DMS53 treated with DMSO at 0.1 percent for 48 hours (cell line): ENCODE measurements at regions not wholly inside any gene's neighbourhood (a gene's known extent, or its start where the extent isn't known, plus 50 kb on each side); places are given as distances from the start of the nearest gene placed in this dataset.

Experiments used
- DNase-seq: peaks from one replicate; lab custom pipeline; 2025; ENCODE audit not compliant: unreplicated experiment; lab: John Stamatoyannopoulos, UW

DNA sequence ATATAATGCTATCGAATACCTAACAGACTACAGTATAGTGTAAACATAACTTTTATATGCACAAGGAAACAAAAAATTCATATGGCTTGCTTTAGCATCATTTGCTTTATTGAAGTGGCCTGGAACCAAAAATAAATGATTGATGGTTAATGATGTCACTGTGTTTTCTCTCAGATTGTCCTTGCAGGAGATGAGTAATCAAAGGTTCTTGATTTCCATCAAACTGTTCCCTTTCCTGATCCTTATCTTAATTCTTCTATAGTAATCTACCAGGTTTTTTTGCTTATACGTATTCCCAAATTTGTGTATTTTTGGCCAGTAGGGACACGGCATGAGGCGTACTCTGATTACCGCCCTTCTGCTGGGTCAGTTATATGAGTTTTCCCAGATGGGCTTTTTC lies 104.9 kb upstream of the CXCR4 start:
- DNase-seq: no peak

DNA sequence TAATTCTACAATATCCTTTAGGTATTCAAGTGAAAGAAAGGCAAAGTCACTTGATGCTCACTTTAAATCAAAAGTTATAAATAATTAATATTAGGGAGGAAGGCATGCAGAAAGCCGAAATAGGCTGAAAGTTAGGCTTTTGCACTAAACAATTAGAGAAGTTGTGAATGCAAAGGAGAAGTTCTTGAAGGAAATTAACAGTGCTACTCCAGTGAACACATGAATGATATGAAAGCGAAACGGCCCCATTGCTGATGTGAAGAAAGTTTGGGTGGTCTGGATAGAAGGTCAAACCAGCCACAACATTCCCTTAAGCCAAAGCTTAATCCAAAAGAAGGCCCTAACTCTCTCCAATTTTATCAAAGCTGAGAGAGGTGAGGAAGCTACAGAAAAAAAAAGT lies 103.1 kb upstream of the CXCR4 start:
- no peak for DNase-seq

DNA sequence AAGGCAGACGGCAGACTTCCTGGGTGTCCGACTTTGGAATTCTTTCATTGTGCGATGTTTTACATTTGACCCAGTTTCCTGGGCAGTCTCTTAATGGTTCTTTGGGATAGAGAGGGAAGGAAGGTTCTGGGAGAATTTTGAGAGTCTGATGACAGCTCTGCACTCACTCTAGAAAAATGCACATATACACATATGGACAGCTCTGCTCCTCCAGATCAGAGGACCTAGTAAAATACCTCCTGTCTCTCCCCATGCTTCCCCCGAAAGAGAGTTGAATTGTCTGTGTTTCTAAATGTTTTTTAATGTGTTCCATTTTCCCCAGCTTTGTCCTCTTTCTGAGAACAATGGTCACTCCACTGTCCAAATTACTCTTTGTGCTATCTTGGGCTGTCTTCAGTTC lies 102.0 kb upstream of the CXCR4 start:
- DNase-seq: no peak

DNA sequence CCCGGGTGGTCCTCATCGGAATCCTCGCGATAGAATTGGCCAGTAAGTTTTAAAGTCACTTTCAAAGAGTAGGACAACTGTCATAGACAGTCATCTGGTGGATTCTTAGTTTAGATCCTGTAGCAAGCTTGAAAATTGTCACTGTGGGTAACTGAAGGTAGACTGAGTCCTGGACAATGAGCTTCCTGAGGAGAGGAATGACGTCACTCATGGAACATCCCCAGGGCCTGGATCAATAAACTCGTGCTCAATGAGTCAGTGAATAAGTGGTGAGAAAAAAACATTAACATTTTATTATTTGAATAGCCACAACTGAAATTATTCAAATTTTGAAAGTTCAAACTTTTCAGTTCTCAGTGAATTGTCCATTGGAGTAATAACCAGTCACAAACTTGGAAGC lies 101.4 kb upstream of the CXCR4 start:
- no peak for DNase-seq

DNA sequence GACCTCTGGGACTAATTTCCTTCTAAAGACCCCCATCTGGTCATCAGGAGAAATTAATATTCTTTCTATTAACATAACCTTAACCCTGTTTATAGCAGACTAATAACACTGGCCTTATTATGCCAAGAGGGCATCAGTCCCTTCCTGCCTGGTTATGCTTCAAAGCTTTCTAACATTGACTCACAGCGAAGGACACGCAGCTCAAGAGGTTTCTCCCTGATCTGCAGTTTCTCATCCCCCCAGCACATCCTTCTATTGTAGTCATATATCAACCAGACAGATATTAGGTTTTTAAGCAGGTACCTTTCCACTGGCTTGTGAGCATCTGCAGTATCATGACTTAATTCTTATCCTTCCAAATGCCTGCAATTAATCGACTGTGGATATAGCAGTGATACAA lies 100.0 kb upstream of the CXCR4 start:
- no peak for DNase-seq

DNA sequence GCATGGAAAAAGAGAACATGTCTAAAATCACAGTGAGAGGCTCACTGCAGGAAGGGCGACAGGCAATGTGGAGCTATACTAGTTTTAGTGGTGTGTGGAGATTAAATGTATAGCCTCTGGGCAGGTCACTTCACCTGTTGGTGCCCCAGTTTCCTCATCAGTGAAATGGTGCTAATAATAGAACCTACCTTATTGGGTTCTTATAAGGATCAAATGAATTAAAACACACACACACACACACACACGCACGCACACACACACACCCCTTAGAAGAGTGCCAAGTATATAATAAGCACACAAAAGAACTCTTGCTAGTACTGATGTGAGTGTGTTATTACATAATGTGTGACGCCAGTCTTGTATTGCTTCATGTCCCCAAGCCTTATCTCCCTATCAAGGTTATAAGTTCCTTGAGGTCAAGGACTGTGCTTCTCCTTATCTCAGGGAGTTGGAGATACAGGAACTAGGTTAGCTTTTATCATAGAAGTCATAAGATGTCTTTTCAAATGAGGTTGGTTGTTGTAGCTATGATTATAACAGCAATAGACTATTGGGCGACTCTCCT lies 98.0 kb upstream of the CXCR4 start:
- DNase-seq: no peak

DNA sequence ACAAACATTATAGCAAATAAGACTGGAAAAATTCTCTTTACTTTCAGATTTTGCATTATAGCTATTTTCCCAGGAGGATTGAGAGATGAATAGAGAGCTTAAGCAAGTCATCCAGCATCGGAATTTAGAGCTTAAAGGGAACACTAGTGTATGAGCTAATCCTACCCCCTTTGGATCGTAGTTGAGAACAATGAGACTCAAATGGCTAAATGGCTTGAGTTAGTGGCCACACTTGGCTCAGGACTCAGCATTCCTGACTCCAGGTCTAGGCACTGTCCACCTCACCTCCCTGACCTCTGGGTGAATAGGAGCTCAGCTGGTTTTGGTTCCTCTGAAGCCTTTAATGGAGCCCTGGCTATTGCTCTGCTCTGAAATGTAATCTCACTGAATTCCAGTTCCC lies 97.5 kb upstream of the CXCR4 start:
- DNase-seq: no peak

DNA sequence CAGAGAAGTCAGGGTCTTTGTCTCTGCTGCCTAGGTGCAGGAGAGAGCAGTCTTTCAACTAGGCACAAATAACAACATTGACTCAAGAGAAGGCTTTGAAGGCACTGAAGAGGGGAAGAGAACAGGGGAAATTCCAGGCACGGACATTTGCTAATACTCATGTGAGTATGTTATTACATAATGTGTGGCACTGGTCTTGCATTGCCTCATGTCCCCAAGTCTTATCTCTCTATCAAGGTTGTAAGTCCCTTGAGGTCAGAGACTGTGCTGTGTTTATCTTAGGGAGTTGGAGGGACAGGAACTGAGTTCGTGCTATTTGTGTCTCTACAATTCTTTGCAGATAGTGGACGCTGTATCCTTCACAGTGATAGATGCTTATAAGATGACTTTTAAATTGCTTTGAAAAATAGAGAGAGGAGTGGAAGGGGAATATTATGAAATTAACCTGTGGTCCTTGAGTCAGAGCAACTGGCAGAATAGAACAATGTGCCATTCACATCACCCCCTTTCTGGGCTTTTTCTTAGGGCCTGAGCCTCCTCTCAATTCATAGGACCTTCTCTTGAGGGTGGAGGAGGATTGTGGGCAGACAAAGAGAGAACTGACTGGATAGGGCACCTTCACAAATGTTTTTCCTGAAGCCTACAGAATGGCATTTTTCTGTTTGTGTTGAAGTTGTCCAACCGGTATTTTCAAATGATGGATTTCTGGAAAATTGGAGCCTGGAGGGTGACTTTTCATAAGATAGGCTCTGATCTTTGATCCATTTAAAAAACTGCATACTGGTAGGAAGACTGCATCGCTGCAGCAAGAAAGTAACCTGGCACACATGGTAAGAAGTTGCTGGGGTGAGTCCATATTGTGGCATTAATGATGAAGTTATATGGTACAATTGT lies 96.6 kb upstream of the CXCR4 start:
- DNase-seq: no peak

DNA sequence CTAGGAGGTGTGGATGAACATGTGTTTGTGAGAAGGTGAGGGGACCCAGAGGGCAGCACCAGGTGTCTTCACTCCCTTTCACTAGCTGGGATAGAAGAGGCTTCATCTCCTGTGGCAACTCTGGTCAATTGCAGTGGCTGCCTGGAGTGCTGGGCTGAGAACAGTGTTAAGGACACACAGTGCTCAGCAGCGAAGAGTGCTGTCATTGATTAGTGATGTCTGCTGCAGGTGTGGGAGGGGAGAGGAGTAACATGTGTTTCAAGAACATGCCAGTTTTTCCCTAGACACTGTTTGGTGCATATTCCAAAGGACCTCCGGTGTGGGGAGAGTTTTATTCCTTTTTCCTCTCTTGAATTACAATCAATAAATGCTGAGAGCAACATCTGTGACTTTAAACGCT lies 95.9 kb upstream of the CXCR4 start:
- DNase-seq: no peak

DNA sequence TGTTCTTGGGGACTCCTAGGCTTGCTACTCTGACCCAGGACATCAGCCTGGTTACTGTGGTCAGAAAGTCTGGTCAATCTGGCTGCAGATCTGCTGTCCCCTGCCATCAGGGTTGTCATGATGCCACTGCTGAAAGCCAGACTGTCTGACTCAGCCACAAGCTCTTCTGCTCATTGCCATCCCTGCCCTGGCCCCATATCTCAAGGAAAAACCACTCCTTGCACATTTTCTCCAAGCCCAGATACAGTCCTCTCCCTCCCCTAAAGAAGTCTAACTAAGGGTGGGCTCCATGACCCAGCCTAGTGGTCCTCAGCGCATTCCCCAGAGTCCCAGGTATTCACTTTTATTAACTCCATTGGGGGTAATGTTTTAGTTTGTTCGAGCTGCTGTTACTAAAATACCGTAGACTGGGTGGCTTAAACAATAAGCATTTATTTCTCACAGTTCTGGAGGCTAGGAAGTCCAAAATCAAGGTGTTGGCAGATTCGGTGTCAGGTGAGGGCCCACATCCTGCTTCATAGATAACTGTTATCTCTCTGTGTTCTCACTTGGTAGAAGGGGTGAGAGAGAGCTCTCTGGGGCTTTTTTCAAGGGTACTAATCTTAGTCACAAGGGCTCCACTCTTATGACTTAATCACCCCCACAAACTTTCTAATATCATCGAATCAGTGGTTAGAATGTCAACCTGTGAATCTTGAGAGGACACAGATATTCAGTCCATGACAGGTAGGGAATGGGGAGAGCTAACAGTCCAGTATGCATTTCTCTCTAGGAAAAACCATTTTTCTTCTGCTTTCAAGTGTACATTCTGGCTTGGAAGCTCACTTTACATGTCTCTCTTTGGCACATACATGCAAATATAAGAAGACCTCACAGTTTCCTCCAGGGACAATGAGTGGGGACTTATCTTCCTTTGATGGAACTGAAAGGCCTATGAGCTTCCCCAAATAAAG lies 94.8 kb upstream of the CXCR4 start:
- no peak for DNase-seq

DNA sequence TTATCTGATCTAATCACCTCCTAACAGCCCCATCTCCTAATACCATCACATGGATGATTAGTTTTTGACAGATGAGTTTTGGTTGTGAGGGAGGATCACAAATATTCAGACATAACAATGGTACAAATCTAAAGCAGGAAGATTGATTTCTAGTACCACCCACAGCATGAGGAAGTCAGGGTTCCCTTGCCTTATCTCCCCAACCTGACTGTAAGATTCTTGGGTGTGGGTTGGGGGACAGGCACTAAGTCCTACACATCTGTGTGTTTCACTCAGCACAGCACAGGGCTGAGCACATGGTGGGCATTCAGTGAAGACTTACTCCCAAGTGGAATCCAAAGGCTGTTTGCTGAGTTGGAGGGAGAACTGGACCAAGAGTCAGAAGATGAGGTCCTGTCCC lies 93.8 kb upstream of the CXCR4 start:
- DNase-seq: no peak

DNA sequence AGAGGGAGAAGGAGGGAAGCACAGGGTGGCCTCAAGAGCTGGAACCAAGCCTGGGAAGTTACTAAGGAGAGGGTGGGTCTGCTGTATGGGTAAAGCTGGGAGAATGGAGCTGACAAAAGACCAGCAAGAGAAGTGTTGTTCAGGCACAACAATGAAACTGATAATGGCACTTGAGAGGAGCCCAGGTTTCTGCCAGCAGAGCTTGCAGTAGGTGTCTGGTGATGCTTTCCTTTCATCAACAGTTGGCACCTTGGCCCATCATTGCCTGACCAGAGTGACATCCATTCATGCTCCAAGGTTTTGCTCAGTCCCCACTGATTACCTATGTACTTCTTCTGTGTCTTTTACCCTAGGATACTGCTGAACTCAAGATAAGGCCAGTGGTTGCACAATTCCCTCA lies 92.9 kb upstream of the CXCR4 start:
- DNase-seq: no peak

DNA sequence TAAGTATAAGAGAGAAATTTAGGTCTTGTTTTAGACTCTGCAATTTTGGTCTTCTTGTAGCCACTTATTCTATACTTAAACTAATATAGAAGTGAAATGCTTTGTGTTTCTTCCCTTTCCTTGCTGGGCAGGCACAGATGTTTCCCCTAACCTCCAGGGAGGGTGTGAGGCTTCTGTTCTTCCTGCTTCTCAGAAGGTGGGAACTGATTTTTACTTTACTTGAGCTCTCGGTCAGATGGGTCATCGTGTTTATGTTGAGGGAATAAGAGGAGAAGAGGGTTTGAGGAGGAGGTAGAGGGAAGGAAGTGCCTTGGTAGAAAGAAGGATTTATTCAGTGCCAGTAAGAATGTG lies 92.5 kb upstream of the CXCR4 start:
- no peak for DNase-seq

DNA sequence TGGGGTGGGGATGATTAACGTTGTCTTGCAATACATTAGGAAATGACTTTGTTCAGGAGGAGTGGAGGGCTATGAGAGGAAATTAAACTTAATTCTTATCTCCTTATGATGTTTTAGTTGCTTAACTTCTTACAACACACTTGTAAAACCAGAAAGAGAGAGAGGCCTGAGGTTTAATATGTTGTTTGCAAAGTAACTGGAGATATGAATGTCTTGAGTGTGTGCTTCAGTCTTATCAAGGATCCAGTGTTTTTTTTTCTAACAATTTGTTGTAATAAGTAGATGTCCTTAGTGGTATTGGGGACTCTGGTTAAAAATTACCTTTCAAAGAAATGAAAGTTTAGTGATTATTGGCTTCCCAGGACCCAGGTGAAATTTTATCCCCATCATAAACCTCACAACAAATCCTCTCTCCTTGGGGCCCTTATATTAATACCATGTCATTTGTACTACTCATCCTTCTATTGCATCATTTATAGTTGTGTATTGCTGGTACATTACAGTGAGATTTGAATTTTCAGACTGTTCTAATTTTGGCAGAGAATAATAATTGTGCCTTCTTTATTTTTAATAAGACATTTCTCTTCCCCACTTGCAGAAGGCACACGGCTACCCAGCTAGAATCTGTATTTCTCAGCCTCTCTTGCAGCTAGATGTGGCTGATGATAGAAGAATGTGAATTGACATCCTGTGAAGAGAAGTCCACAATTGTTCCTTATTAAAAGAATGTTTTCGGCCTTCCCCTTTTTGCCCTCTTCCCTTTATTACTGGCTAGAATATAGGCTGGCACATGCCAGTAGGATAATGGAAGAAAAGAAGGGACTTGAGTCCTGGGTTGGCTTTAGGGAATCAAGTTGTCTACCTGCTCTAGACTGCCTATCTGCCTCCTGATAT lies 91.9 kb upstream of the CXCR4 start:
- no peak for DNase-seq

DNA sequence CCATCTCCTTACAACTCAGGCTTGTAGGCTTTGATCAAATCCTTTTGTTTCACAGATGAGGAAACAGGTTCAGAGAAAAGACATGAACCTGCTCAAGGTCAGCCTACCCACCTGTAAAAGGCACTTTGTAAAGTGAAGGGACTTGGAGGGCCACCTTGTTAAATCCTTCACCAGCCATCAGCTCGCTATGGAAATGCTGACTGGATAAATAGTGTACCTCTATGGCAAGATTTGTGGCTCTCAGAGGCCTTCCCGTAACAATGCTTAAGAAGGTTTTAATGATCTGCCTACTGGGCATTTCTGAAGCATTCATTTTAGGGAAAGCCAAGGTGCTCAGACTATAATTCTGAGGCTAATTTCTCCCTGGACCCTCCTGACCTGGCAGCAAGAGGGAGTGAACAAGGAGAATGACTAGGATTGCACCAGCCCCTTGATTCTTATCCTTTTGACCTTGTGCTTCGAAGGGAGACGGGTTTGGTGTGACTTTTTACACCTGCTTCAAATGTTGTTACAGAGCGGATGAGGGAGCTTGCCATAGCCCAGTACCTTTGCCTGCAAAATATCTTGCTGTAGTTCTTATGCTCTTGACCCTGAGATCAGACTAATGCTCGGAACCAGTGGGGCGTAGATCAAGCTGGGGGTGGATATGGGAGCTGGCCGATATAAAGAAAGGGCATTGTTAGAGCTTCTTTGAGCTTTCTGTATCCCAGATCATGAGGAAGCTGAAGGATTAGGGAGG lies 90.9 kb upstream of the CXCR4 start:
- no peak for DNase-seq

DNA sequence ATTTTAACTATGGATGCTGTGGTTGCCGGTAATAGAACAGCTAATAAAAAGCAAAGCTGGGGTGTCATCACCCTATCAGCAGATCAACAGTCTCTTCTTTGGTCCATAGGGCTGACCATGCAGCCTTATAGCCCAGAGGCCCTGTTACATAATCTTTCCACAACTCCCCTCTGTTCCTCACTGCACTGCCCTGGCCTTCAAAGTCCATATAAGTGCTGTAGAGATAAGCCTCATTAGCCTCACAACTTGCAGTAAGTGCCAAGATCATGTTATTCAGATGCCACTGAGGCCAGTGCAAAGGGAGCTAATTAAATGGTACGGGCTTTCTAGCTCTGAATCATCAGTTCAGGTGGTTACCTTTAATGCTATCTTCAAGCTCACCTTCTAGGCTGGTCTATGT lies 89.7 kb upstream of the CXCR4 start:
- DNase-seq: no peak

DNA sequence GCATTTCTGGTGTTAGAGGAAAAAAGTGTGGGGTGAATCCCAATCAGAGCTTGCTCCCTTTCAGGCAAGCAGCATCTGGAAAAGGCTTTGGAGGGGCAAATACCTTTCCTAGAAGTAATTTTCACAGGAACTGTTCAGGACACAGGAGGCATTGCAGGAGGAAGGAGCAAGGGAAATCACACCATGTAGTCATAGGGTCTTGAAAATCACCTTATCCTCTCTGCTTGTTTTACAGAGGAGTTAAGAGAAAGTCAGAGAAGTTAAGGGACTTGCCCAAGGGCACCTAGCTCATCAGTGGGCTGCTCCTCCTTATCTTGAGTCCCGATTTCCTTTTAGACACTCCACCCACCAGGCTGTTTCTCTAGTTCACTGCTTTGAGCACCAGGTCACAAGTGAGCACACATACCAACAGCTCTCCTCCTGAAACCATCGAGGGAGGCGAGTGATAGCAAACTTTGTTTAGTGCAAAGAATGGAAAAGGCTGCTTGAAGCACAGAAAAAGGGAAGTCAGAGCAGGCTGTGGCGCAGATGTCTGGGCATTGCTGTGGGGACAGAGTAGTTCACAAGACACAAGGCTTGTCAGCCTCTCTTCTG lies 89.2 kb upstream of the CXCR4 start:
- no peak for DNase-seq

DNA sequence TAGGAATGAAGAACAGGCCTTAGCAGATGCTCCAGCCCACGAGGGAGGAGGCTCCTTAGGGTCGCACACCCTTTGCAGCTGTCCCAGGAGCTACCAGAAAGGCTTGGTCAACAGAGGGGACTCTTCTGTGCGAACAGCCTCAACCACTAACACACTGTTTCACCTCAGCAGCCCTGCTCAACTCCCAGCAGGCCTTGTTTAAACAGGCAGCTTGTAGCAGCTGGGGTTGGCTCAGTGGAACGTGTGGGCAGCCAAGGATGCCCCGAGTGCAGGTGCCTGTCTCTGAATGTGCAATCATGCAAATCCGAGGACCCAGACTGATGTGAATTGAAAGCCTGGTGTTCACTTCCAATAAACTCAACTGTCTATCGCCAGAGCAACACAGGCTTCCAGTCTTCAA lies 88.7 kb upstream of the CXCR4 start:
- peak; percentile 1 for DNase-seq

DNA sequence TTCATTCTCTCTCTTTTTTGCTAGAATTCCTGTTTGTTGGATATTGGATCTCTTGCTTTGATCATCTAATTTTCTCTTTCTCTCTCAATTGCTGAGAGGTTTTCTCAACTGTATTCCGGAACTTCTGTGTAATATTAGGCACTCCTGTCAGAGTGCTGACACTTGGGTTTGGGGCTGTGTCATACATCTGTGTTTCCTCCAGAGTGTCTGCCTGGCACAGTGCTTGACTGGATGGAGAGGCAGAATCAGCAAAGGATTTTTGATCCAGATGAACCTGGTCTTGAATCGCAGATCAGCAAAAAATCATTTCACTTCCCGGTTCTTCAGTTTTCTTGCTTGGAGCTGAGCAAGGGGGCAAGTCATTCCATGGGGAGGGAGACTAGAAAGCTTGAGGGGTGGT lies 87.7 kb upstream of the CXCR4 start:
- no peak for DNase-seq

DNA sequence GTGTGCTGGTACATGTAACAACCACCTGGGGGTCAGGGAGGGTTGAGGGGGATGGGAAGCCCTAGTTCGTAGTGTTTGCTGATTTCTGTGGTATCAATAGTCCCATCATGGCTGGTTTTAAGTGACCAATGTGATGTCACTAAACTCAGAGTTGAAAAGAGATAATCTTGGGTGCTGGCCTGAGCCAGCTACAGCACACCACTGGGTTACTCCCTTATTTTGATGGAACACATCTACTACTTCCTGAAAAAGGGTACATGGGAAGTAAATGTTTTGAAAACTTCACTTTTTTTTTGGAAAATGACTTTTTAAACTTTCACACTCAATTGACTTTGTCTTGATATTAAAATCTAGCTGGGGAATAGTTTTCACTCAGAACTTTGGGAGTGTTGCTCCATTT lies 87.0 kb upstream of the CXCR4 start:
- no peak for DNase-seq
